ENCODE measurements at regions not wholly inside any gene's neighbourhood (a gene's known extent, or its start where the extent isn't known, plus 50 kb on each side); places are given as distances from the start of the nearest gene placed in this dataset.

- TF ChIP-seq CTCF (IDR thresholded peaks at IDR 0.05; ENCODE audit: control extremely low read depth in 1 of 3, insufficient read depth in 1 of 3, low read depth in 1 of 3, low read length in 3 of 3) (peak in 1 of 3 experiments; percentile 51; a peak in 1 of 4 replicates), CHD2 (IDR thresholded peaks at IDR 0.05; ENCODE audit: low read length) (no peak), ASH2L (IDR thresholded peaks at IDR 0.05; ENCODE audit: low read length) (no peak), CHD1 (IDR thresholded peaks at IDR 0.05; ENCODE audit: low read depth, low read length) (no peak), YY1 (IDR thresholded peaks at IDR 0.05; ENCODE audit: low read depth, low read length) (no peak), NRF1 (IDR thresholded peaks at IDR 0.05; ENCODE audit: low read depth, low read length) (no peak), CEBPB (IDR thresholded peaks at IDR 0.05; ENCODE audit: low read depth, low read length) (no peak), TAF1 (IDR thresholded peaks at IDR 0.05; ENCODE audit: low read depth, low read length) (no peak), GTF2F1 (IDR thresholded peaks at IDR 0.05; ENCODE audit: borderline replicate concordance, low read depth, low read length) (no peak), SP1 (IDR thresholded peaks at IDR 0.05; ENCODE audit: low read depth, low read length) (no peak), POLR2A (IDR thresholded peaks at IDR 0.05; ENCODE audit: control extremely low read depth in 1 of 2, low read depth in 2 of 2, low read length in 2 of 2) (no peak), ATF3 (IDR thresholded peaks at IDR 0.05; ENCODE audit: insufficient read depth, low read depth, low read length) (no peak), POLR2AphosphoS5 (IDR thresholded peaks at IDR 0.05; ENCODE audit: low read depth, low read length) (no peak)
Measured at GRCh38 chr12:126139355-126139754, 1074.1 kb downstream of the AACS start.
